ENCODE measurements at regions not wholly inside any gene's neighbourhood (a gene's known extent, or its start where the extent isn't known, plus 50 kb on each side); places are given as distances from the start of the nearest gene placed in this dataset.

DNA sequence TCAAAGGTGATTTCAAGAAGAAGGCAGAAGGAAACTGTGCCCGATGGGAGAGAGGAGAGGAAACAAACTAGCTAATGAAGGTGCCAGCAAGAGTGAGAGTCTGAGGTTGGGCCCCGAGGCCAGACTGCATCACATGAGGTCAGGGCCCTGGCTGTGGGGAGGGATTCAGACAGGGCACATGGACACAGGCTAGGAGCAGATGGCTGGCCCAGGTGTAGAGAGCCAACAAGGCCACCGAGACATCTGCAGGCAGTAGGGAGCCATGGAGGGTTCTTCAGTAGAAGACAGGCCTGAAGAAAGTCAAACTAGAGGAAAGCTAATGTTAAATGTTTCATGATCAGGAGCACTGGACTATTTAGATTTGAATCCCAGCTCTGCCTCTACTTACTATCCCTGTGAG lies 755.0 kb upstream of the RAB6C start (continued):
- TF ChIP-seq ARID4B (CRISPR knock-in tag; IDR thresholded peaks at IDR 0.05; ENCODE audit: borderline replicate concordance), result no peak
- TF ChIP-seq ZNF671 (CRISPR knock-in tag; IDR thresholded peaks at IDR 0.05), result no peak
- TF ChIP-seq MXD4 (CRISPR knock-in tag; IDR thresholded peaks at IDR 0.05; ENCODE audit: borderline replicate concordance), result no peak

DNA sequence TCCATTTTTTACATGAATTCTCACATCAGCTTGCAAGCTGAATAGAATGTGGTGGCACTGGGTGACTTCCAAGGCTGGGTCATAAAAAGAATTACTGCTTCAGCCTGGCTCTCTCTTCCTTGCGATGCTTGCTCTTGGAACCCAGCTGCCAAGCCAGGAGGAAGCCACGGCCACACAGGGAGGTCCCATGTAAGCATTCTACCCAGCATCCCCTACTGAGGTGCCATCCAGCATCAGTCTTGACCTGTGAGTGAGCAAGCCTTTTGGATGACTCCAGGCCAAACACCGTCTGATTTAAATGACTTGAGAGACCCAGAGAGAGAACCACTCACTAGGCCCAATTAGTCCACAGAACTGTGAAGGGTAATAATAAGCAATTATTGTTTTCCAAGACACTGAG lies 750.3 kb upstream of the RAB6C start:
- Mint-ChIP-seq H3K9me3 (no peaks in the 10 kb centered on the region), H3K4me3 (no peak overlapping the region), H3K27me3 (ENCODE audit: low read depth) (no peaks in the 10 kb centered on the region; the same call in 1 of the 2 replicates), H3K27ac (no peak overlapping the region), H3K4me1 (no peaks in the 10 kb centered on the region), H3K36me3 (no peaks in the 10 kb centered on the region)
- DNase-seq (ENCODE audit: low spot score) (no peak), ATAC-seq (no peak)
- CTCF ChIA-PET, result no interaction called here
- POLR2A ChIA-PET, result no interaction called here
- no peak for TF ChIP-seq ATF1 (CRISPR knock-in tag; IDR thresholded peaks at IDR 0.05)
- TF ChIP-seq SMAD3 (CRISPR knock-in tag; IDR thresholded peaks at IDR 0.05; ENCODE audit: borderline replicate concordance), result no peak
- TF ChIP-seq, protein P1, sequence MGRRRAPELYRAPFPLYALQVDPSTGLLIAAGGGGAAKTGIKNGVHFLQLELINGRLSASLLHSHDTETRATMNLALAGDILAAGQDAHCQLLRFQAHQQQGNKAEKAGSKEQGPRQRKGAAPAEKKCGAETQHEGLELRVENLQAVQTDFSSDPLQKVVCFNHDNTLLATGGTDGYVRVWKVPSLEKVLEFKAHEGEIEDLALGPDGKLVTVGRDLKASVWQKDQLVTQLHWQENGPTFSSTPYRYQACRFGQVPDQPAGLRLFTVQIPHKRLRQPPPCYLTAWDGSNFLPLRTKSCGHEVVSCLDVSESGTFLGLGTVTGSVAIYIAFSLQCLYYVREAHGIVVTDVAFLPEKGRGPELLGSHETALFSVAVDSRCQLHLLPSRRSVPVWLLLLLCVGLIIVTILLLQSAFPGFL (CRISPR knock-in tag; IDR thresholded peaks at IDR 0.05; ENCODE audit: borderline replicate concordance), result no peak
- no peak for TF ChIP-seq USF2 (CRISPR knock-in tag; IDR thresholded peaks at IDR 0.05)
- no peak for TF ChIP-seq OVOL2 (CRISPR knock-in tag; IDR thresholded peaks at IDR 0.05; ENCODE audit: borderline replicate concordance)
- no peak for TF ChIP-seq ZNF219 (CRISPR knock-in tag; IDR thresholded peaks at IDR 0.05; ENCODE audit: borderline replicate concordance)
- TF ChIP-seq, protein P2, sequence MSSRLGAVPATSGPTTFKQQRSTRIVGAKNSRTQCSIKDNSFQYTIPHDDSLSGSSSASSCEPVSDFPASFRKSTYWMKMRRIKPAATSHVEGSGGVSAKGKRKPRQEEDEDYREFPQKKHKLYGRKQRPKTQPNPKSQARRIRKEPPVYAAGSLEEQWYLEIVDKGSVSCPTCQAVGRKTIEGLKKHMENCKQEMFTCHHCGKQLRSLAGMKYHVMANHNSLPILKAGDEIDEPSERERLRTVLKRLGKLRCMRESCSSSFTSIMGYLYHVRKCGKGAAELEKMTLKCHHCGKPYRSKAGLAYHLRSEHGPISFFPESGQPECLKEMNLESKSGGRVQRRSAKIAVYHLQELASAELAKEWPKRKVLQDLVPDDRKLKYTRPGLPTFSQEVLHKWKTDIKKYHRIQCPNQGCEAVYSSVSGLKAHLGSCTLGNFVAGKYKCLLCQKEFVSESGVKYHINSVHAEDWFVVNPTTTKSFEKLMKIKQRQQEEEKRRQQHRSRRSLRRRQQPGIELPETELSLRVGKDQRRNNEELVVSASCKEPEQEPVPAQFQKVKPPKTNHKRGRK (CRISPR knock-in tag; IDR thresholded peaks at IDR 0.05; ENCODE audit: borderline replicate concordance), result no peak
- TF ChIP-seq FOXK1 (CRISPR knock-in tag; IDR thresholded peaks at IDR 0.05), result no peak
- no peak for TF ChIP-seq NFATC4 (CRISPR knock-in tag; IDR thresholded peaks at IDR 0.05)
- no peak for TF ChIP-seq HMGXB4 (CRISPR knock-in tag; IDR thresholded peaks at IDR 0.05)
- no peak for TF ChIP-seq ESRRA (CRISPR knock-in tag; IDR thresholded peaks at IDR 0.05; ENCODE audit: borderline replicate concordance)
- TF ChIP-seq KAT7 (CRISPR knock-in tag; IDR thresholded peaks at IDR 0.05; ENCODE audit: borderline replicate concordance), result no peak
- TF ChIP-seq ATF2 (CRISPR knock-in tag; IDR thresholded peaks at IDR 0.05; ENCODE audit: borderline replicate concordance, low read depth), result no peak
- TF ChIP-seq, protein P3, sequence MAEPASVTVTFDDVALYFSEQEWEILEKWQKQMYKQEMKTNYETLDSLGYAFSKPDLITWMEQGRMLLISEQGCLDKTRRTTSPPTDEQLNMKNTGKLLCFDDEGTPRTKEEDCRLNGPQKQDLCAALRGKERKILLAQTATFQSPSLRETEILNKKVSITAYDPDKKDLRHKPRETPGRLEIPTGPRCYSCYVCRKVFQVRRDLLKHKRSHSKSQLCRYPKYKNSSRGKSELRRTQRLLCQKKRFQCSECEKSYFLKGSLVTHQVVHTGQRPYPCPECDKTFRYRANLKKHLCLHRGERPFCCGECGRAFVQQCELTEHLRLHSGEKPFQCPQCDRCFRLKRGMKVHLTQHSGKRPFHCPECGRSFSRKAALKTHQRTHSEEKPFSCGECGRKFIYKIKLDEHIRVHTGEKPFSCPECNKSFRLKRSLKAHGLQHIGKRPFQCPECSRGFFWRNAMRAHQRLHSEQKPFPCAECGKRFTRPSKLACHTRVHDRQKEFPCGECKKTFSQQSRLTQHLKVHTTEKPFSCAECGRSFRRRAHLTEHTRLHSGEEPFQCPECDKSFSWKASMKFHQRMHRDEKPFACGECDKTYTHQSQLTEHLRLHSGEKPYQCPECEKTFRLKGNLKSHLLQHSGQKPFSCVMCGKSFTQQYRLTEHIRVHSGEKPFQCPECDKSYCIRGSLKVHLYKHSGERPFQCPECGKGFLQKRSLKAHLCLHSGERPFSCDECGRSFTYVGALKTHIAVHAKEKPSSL (CRISPR knock-in tag; conservative IDR thresholded peaks at IDR 0.05), result no peak
- TF ChIP-seq, protein P4, sequence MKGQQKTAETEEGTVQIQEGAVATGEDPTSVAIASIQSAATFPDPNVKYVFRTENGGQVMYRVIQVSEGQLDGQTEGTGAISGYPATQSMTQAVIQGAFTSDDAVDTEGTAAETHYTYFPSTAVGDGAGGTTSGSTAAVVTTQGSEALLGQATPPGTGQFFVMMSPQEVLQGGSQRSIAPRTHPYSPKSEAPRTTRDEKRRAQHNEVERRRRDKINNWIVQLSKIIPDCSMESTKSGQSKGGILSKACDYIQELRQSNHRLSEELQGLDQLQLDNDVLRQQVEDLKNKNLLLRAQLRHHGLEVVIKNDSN (CRISPR knock-in tag; IDR thresholded peaks at IDR 0.05), result no peak
- TF ChIP-seq PRRX2 (CRISPR knock-in tag; IDR thresholded peaks at IDR 0.05), result no peak
